ENCODE measurements at regions not wholly inside any gene's neighbourhood (a gene's known extent, or its start where the extent isn't known, plus 50 kb on each side); places are given as distances from the start of the nearest gene placed in this dataset.
"Not testable (repeated sequence)": the region's sequence is repeated elsewhere in the genome, so short reads cannot be mapped to it uniquely, and the experiment has no call there.

DNA sequence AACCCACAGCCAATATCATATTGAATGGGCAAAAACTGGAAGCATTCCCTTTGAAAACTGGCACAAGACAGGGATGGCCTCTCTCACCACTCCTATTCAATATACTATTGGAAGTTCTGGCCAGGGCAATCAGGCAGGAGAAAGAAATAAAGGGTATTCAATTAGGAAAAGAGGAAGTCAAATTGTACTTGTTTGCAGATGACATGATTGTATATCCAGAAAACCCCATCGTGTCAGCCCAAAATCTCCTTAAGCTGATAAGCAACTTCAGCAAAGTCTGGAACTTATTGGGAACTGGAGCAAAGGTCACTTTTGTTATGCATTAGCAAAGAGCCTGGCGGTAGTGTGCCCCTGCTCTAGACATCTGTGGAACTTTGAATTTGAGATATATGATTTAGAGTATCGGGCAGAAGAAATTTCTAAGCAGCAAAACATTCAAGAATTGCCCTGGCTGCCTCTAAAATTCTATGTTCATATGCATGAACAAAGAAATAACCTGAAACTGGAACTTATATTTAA lies 53.4 kb upstream of the PSMA1 start:
- not testable (repeated sequence) for H3K27ac Mint-ChIP-seq, DNase-seq, H3K27me3 Mint-ChIP-seq, H3K4me3 Mint-ChIP-seq
- Mint-ChIP-seq H3K4me1 (peaks cover 15% of the 10 kb centered on the region), H3K36me3 (peaks cover 93% of the 10 kb centered on the region), H3K9me3 (peaks cover 59% of the 10 kb centered on the region)

DNA sequence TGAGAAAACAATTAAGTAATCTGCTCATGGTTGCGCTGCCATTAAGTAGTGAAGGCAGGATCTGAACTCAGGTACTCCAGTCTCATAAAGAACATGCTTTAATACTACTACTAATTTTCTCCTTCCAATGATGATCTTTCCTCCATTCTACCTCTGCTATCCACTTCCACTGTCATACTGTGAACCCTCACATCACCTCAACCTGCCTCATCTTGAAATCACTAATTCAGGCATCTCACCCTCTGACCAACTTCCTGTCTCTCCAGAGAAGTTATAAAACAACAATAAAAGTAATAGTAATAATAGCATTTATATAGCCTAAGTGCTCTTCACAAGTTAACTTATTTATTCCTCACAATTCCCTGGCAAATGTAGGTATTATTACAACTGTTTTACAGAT lies 57.1 kb upstream of the PSMA1 start:
- Mint-ChIP-seq H3K27ac (peak overlapping the region; percentile 21), H3K9me3 (peaks cover 45% of the 10 kb centered on the region), H3K4me3 (no peak overlapping the region), H3K36me3 (peaks cover 84% of the 10 kb centered on the region), H3K4me1 (peaks cover 29% of the 10 kb centered on the region), H3K27me3 (no peaks in the 10 kb centered on the region)
- DNase-seq = no peak

DNA sequence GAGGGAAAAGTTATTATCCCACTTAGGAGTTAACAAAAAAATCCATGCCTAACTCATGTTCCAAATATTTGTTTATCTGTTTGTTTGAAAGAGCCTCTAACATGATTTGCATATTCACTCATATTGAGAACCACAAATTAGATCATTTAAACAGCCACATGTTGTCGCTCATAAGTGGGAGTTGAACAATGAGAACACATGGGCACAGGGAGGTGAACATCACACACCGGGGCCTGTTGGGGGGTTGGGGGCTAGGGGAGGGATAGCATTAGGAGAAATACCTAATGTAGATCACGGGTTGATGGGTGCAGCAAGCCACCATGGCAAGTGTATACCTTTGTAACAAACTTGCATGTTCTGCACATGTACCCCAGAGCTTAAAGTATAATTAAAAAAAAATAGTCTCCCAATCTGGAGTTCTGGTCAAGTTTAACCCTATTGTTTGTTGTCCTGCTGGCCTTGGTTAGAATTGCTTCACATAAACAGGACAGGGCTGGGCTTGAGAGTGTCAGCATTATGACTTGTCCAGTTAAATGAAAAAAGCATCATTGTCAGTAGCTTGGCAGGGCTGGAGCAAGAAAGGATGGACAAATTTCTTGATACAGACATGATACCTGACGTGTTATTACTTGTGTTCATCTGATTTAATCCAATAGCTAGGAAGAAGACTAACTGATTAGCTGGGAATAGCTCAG lies 57.8 kb upstream of the PSMA1 start:
- no peaks in the 10 kb centered on the region for H3K27me3 Mint-ChIP-seq
- peaks cover 82% of the 10 kb centered on the region for H3K36me3 Mint-ChIP-seq
- H3K4me1 Mint-ChIP-seq = peaks cover 29% of the 10 kb centered on the region
- no peak overlapping the region for H3K4me3 Mint-ChIP-seq
- H3K9me3 Mint-ChIP-seq = peaks cover 39% of the 10 kb centered on the region
- DNase-seq = no peak
- peak overlapping the region; percentile 78 for H3K27ac Mint-ChIP-seq

DNA sequence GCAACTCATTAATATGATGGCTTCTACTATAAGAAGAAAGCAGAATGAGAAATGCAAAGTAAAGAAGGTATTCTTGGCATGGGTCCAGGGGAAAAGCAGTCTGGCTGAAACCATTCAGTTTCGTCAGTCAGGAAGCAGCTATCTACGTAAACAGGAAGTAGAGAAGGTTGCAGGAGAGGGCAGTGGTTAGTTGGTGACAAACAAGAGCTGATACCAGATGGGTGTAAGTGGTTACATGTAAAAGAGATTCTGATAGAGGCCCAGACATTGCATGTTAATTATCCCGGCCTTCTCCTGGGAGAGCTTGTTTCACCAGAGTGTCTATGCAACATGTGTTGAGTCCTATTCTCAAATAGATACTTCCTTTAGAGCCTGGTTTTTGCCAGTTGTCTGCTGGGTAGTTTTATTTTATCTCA lies 58.4 kb upstream of the PSMA1 start:
- Mint-ChIP-seq H3K9me3 (peaks cover 39% of the 10 kb centered on the region), H3K4me3 (no peak overlapping the region), H3K4me1 (peaks cover 32% of the 10 kb centered on the region), H3K27ac (peak overlapping the region; percentile 78), H3K27me3 (no peaks in the 10 kb centered on the region), H3K36me3 (peaks cover 82% of the 10 kb centered on the region)
- DNase-seq = peak; percentile 37

DNA sequence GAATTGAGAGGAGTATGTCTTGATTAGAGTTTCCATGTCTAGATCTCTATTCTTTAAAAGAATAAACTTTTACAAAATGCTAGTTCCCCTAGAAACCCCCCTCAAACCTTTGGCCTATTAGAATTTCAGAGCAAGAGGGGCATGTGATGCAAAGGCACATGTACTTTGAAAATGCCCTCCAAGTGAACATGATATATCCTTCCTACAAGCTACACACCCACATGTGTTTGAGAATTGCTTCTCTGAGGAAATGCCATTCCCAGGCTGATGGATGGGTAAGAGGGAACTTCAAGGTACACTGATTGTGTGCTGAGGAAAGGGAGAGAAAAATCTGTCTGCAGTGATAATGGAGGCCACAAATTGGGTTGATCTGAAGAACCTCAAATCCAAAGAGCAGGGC lies 59.5 kb upstream of the PSMA1 start:
- Mint-ChIP-seq H3K27ac (peak overlapping the region; percentile 69), H3K36me3 (peaks cover 78% of the 10 kb centered on the region), H3K4me3 (no peak overlapping the region), H3K9me3 (peaks cover 32% of the 10 kb centered on the region), H3K4me1 (peaks cover 38% of the 10 kb centered on the region), H3K27me3 (no peaks in the 10 kb centered on the region)
- DNase-seq = no peak

DNA sequence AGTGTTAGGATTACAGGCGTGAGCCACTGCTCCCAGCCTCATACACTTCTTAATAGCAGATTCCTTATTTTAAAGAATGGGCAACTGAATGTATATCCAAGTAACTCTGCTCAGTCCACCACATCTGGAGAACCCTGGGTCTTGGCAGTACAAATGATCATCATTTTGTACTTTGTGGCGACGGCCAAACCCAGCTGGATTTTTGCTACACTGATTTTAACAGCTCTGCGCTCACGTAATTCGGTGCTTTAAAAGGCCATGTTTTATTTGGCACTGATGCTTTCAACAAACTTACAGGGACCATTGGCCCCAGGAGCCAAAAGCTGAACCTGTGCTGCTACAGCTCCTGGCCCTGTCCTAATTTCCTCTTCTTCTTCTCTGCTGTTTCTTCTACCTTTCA lies 60.8 kb upstream of the PDE3B start:
- no peak overlapping the region for H3K27ac Mint-ChIP-seq
- no peaks in the 10 kb centered on the region for H3K27me3 Mint-ChIP-seq
- H3K9me3 Mint-ChIP-seq = peaks cover 15% of the 10 kb centered on the region
- H3K4me3 Mint-ChIP-seq = no peak overlapping the region
- peaks cover 50% of the 10 kb centered on the region for H3K4me1 Mint-ChIP-seq
- no peak for DNase-seq
- H3K36me3 Mint-ChIP-seq = peaks cover 66% of the 10 kb centered on the region

DNA sequence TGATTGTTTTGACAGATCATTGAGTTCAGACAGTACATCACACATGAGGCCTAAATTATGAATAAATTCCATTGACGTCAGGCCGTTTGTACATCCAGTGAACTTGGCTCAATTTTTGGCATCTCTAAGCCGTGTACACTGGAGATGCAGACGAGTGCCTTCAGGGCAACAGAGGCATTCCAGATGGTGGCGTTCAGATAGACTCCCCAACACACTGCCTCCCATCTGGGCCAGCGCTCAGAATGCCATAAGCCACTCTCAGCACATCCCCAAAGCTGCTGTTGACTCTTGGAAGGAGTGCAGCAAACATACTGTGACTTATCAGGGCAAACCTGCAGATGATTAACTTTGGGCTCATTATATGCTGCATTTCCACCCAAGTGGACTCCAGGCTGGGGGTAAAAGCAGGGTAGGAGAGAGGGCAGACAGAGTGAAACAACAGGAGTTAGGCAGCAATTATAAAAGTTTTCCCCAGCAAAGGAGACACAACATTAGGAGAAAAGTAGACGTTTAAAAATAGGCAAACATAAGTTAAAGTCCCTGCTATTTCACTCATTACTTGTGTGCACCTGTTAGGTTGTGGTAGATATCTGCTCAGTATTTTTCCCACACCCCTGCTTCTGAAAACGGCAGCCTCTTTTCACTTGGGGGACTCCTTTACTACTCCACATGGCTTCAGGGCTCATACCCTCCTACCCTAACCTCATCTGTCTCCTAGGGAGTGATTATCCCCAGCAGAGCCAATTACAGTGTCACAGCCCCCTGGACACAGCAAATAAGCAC lies 60.2 kb upstream of the PDE3B start:
- peaks cover 15% of the 10 kb centered on the region for H3K9me3 Mint-ChIP-seq
- H3K4me1 Mint-ChIP-seq = peaks cover 50% of the 10 kb centered on the region
- no peaks in the 10 kb centered on the region for H3K27me3 Mint-ChIP-seq
- H3K27ac Mint-ChIP-seq = peak overlapping the region; percentile 15
- DNase-seq = no peak
- H3K36me3 Mint-ChIP-seq = peaks cover 68% of the 10 kb centered on the region
- H3K4me3 Mint-ChIP-seq = no peak overlapping the region

DNA sequence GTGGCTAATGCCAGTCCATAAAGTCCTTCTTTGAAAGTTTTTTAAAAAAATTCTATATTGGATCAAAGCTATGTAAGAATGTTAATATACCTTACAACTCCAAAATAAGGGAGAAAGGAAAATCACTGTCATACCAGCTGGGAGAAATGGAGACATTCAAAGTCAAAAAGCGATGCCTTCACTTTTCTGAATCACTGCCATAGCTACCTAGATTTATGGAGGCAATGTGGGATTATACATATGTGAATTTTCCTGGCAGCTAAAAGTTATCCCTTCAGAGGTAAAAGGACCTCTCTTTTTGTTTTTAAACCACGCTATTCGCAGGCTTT lies 59.6 kb upstream of the PDE3B start:
- Mint-ChIP-seq H3K9me3 (peaks cover 15% of the 10 kb centered on the region), H3K27me3 (no peaks in the 10 kb centered on the region), H3K4me1 (peaks cover 44% of the 10 kb centered on the region), H3K27ac (no peak overlapping the region), H3K36me3 (peaks cover 65% of the 10 kb centered on the region), H3K4me3 (no peak overlapping the region)
- DNase-seq = no peak

DNA sequence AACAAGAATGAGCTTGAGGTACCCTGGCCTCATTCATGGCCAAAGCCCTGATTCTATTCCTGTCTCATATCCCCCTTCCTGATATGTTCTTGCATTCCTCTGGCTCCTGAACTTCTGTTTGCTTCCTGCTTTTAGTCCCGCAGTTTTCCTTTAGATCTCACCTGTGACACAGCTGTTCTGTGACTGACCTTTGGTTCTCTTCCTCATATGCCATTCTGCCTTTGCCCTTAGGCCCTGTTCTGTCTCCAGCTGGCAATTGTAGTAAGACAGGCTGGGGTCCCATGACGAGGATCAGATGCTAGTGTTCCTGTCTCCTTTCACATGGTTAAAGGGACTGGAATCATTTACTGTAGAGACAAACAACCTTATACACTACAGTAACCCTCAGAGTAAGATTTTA lies 59.0 kb upstream of the PDE3B start:
- Mint-ChIP-seq H3K4me3 (no peak overlapping the region), H3K27ac (peak overlapping the region; percentile 6), H3K36me3 (peaks cover 65% of the 10 kb centered on the region), H3K4me1 (peaks cover 39% of the 10 kb centered on the region), H3K9me3 (peaks cover 13% of the 10 kb centered on the region), H3K27me3 (no peaks in the 10 kb centered on the region)
- no peak for DNase-seq

DNA sequence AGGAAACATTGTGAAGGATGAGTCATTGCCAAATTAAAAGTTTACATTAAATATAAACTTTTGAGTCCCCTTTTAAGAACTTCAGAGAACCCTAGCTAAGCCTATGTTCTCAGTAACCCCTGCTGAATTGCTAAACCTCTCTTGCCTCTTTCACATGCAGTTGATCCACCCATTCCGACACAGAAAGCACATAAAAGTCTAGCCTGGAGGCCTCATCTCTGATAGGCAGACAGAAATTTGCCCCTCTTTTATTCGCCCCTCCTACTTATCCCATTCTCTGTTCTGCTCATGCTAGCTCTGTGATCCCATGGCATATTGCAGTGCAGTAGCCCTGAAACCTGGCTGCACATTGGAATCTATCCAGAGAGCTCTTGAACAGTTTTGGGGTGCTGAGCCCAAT lies 58.2 kb upstream of the PDE3B start:
- H3K27ac Mint-ChIP-seq = no peak overlapping the region
- peaks cover 7% of the 10 kb centered on the region for H3K9me3 Mint-ChIP-seq
- peaks cover 65% of the 10 kb centered on the region for H3K36me3 Mint-ChIP-seq
- no peak for DNase-seq
- H3K4me1 Mint-ChIP-seq = peaks cover 36% of the 10 kb centered on the region
- H3K27me3 Mint-ChIP-seq = no peaks in the 10 kb centered on the region
- H3K4me3 Mint-ChIP-seq = no peak overlapping the region

DNA sequence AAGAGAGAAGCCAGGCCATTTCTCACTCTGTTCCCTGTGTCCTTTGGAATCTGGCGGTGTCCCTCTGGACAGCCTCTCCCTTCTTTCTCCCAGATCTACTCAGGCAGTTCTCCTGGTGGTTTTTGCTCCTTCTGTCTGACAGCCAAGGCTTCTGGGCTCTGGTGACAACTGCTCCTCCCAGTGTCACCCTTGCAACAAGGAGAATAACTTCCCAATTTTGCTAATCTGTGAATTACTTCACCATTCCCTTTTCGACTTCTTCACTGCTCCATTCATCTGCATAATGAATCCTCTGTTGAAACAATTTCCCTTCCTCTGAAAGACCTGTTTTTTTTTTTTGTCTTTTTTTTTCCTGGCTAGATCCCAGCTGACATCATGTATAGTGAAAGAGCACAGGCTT lies 56.3 kb upstream of the PDE3B start:
- Mint-ChIP-seq H3K27me3 (no peaks in the 10 kb centered on the region), H3K9me3 (peaks cover 15% of the 10 kb centered on the region), H3K27ac (no peak overlapping the region), H3K36me3 (peaks cover 68% of the 10 kb centered on the region), H3K4me3 (no peak overlapping the region), H3K4me1 (peaks cover 35% of the 10 kb centered on the region)
- no peak for DNase-seq

DNA sequence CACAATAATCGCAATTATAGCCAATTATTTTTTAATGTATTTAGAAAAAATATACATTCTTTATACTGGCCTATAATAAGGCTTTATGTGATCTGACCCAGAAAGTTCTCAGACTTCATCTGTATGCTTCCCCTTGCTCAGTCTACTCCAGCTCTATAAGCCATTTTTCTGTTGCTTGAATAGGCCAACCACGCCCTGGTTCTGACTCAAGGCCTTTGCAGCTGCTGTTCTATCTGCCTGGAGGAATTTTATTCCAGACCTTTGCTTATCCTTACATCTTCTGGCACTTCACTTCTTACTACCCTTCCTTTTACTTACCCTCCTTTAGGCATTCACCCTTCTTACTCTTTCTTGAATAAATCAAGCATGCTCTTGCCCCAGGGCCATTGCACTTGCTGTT lies 54.9 kb upstream of the PDE3B start:
- Mint-ChIP-seq H3K4me1 (peaks cover 30% of the 10 kb centered on the region), H3K27me3 (no peaks in the 10 kb centered on the region), H3K4me3 (no peak overlapping the region), H3K27ac (no peak overlapping the region), H3K36me3 (peaks cover 68% of the 10 kb centered on the region), H3K9me3 (peaks cover 19% of the 10 kb centered on the region)
- DNase-seq = no peak

DNA sequence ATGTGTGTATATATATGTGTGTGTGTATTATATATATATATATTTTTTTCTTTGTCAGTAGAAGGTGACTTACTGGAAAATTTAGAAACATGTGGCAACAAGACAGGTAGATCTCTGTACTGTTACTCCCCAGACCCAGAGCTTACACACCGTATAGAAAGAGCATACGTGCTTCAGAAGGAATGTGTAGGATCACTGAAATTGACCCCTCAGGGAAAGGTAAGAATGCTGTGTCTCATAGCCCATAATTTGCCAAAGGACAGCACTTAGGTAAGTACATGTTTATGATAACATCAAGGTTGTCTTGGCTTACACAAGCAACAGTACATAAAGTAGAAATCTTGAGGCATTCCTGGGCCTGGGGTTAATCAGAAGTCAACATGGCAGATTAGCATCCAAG lies 54.2 kb upstream of the PDE3B start:
- H3K4me1 Mint-ChIP-seq = peaks cover 28% of the 10 kb centered on the region
- DNase-seq = no peak
- H3K27ac Mint-ChIP-seq = no peak overlapping the region
- H3K27me3 Mint-ChIP-seq = no peaks in the 10 kb centered on the region
- peaks cover 69% of the 10 kb centered on the region for H3K36me3 Mint-ChIP-seq
- H3K9me3 Mint-ChIP-seq = peaks cover 19% of the 10 kb centered on the region
- H3K4me3 Mint-ChIP-seq = no peak overlapping the region

DNA sequence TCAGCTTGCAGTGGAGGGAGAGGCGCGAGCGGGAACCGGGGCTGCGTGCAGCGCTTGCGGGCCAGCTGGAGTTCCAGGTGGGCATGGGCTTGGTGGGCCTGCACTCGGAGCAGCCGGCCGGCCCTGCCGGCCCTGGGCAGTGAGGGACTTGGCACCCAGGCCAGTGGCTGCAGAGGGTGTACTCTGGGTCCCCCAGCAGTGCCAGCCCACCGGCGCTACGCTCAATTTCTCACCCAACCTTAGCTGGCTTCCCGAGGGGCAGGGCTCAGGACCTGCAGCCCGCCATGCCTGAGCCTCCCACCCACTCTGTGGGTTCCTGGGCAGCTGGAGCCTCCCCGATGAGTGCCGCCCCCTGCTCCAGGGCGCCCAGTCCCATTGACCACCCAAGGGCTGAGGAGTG lies 52.6 kb upstream of the PDE3B start:
- H3K4me3 Mint-ChIP-seq, H3K27me3 Mint-ChIP-seq, DNase-seq, H3K27ac Mint-ChIP-seq: not testable (repeated sequence)
- Mint-ChIP-seq H3K4me1 (peaks cover 15% of the 10 kb centered on the region), H3K36me3 (peaks cover 73% of the 10 kb centered on the region), H3K9me3 (peaks cover 24% of the 10 kb centered on the region)

DNA sequence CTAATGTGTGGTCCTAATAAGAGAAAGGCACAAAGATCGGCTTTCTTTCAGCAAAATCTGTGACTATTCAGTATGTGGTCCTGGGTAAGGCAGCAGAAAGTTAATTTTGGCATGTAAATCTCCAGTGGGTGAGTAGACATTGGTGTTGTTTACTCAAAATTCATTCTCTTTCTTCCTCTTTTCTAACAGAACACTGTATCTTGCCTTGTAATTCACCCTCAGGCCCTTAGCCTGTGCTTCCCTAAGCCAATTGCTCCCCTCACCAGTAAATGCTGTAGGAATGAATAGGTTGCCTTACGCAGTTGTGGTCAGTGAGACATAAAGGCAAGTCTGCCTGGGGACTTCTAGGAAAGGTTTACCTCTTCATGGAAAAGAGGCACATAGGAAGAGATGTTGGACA lies 49.9 kb upstream of the PDE3B start:
- DNase-seq = no peak
- H3K4me3 Mint-ChIP-seq = no peak overlapping the region
- peaks cover 12% of the 10 kb centered on the region for H3K4me1 Mint-ChIP-seq
- no peaks in the 10 kb centered on the region for H3K27me3 Mint-ChIP-seq
- no peak overlapping the region for H3K27ac Mint-ChIP-seq
- H3K36me3 Mint-ChIP-seq = peaks cover 82% of the 10 kb centered on the region
- peaks cover 48% of the 10 kb centered on the region for H3K9me3 Mint-ChIP-seq
